GM12892 (cell line): ENCODE measurements at regions not wholly inside any gene's neighbourhood (a gene's known extent, or its start where the extent isn't known, plus 50 kb on each side); places are given as distances from the start of the nearest gene placed in this dataset.

Source experiments
- POLR2A ChIP-seq: IDR thresholded peaks from 2 replicates; pipeline ENCODE4 v1.6.1; 2011; ENCODE audit warnings: low read depth, low read length, control low read depth
- POLR2AphosphoS5 ChIP-seq: IDR thresholded peaks from 2 replicates; pipeline ENCODE4 v1.6.1; 2011; ENCODE audit warnings: low read depth, low read length, control low read depth
- TAF1 ChIP-seq: IDR thresholded peaks from 2 replicates; pipeline ENCODE4 v1.6.1; 2011; ENCODE audit warnings: low read depth, mild to moderate bottlenecking, control low read depth, low read length, borderline replicate concordance

DNA sequence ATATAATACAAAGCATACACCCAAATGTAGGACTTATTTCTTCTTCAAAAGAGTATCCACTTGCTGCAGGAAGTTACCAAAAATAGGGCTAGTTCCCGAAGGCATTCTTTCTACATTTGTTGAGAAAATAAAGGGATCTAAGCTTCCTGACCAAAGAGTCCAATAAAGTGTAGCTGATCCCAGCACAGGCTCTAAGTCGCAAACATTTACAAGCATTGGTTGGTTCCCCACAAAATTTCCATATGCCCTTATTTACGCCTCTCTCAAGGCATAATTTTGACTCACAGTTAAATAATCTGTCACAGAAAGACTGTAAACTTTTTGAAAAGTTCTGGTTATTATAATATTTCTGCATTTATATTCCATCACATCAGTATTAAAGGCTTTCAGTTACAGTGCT lies 1520.1 kb upstream of the ZEB2 start:
- TF ChIP-seq TAF1 (no peak), POLR2A (no peak), POLR2AphosphoS5 (no peak)
